K562 (cell line): ENCODE measurements at regions not wholly inside any gene's neighbourhood (a gene's known extent, or its start where the extent isn't known, plus 50 kb on each side); places are given as distances from the start of the nearest gene placed in this dataset.

Source experiments
- CTCFL ChIP-seq: IDR thresholded peaks from 2 replicates; pipeline ENCODE4 v1.6.1; 2011; ENCODE audit warnings: borderline replicate concordance, low read depth, mild to moderate bottlenecking, moderate library complexity, low read length; ENCODE audit not compliant: insufficient read depth, poor library complexity, severe bottlenecking
- EZH2 ChIP-seq: IDR thresholded peaks from 2 replicates; pipeline ENCODE4 v1.6.1; 2012; ENCODE audit warnings: low read depth, mild to moderate bottlenecking, inconsistent platforms, low read length, borderline replicate concordance
- MITF ChIP-seq: IDR thresholded peaks from 2 replicates; pipeline ENCODE4 v1.6.1; 2014; ENCODE audit warnings: antibody characterized with exemption
- NR4A1 ChIP-seq, 2 experiments: fragments of 250-450 bp in 1 of 2; fragments of 450-650 bp in 1 of 2; sonication (Bioruptor Pico) in 1 of 2; IDR thresholded peaks; 2 replicates each; pipeline versions ENCODE4 v1.4.0 to v1.6.1; 2016 to 2020; ENCODE audit warnings: mild to moderate bottlenecking in 2 of 2, missing compliant biosample characterization in 1 of 2, missing genetic modification characterization in 1 of 2, moderate library complexity in 1 of 2
- RAD51 ChIP-seq: fragments of 450-650 bp; IDR thresholded peaks from 2 replicates; pipeline ENCODE4 v1.7.1; 2016; ENCODE audit warnings: low read depth, mild to moderate bottlenecking, borderline replicate concordance
- SIN3B ChIP-seq: fragments of 450-650 bp; IDR thresholded peaks from 2 replicates; pipeline ENCODE4 v1.6.1; 2017; ENCODE audit warnings: low read depth, mild to moderate bottlenecking, moderate library complexity
- SIRT6 ChIP-seq: IDR thresholded peaks from one replicate; pipeline ENCODE4 v1.6.1; 2012; ENCODE audit warnings: low read depth, mild to moderate bottlenecking, control low read depth, inconsistent platforms, low read length, moderate library complexity
- TSHZ1 ChIP-seq: fragments of 250-450 bp; sonication (Bioruptor Pico); IDR thresholded peaks from 2 replicates; pipeline ENCODE4 v1.4.0; 2020; ENCODE audit warnings: mild to moderate bottlenecking, moderate library complexity
- ZBTB26 ChIP-seq: fragments of 450-650 bp; formaldehyde crosslinking; IDR thresholded peaks from 2 replicates; pipeline ENCODE4 v1.4.0; 2022; ENCODE audit warnings: missing genetic modification characterization
- ZNF277 ChIP-seq: fragments of 250-450 bp; sonication (Bioruptor Pico); IDR thresholded peaks from 2 replicates; pipeline ENCODE4 v1.8.0; 2022; ENCODE audit warnings: inconsistent platforms, mild to moderate bottlenecking, moderate library complexity, borderline replicate concordance
- ZNF609 ChIP-seq: sonication (generic); formaldehyde crosslinking; IDR thresholded peaks from 2 replicates; pipeline ENCODE4 v1.8.1; 2023; ENCODE audit warnings: missing genetic modification reagents, mild to moderate bottlenecking, borderline replicate concordance

GRCh38 chr3:72270072-72270681 is 485.2 kb upstream of the PROK2 start (continued):
- no peak for TF ChIP-seq ZNF609 (CRISPR knock-in tag)
- no peak for TF ChIP-seq RAD51
- no peak for TF ChIP-seq MITF
- no peak for TF ChIP-seq EZH2
- TF ChIP-seq SIN3B: no peak
- TF ChIP-seq TSHZ1 (CRISPR knock-in tag): no peak
- TF ChIP-seq NR4A1 (CRISPR knock-in tag; IDR thresholded peaks at IDR 0.05): no peak
- TF ChIP-seq NR4A1 (tag; IDR thresholded peaks at IDR 0.05): no peak
- TF ChIP-seq ZBTB26 (CRISPR knock-in tag): no peak
- TF ChIP-seq CTCFL: no peak
- TF ChIP-seq ZNF277 (CRISPR knock-in tag): no peak
- TF ChIP-seq SIRT6: no peak
